Nephron (organoid): ENCODE measurements at regions not wholly inside any gene's neighbourhood (a gene's known extent, or its start where the extent isn't known, plus 50 kb on each side); places are given as distances from the start of the nearest gene placed in this dataset.
A peak's percentile ranks its signal among the peaks of the same experiment; 100 is the strongest.

Experiments
- H3K27ac Mint-ChIP-seq, 3 experiments: 2 replicates each; pipeline ENCODE4 v1.8.0; 2020; ENCODE audit warnings: mixed read lengths in 3 of 3, mild to moderate bottlenecking in 2 of 3, moderate library complexity in 1 of 3
- H3K27me3 Mint-ChIP-seq: 2 replicates; pipeline ENCODE4 v1.8.0; 2021; ENCODE audit warnings: low read depth, mild to moderate bottlenecking, moderate library complexity, mixed read lengths
- H3K36me3 Mint-ChIP-seq: 2 replicates; pipeline ENCODE4 v1.8.0; 2020; ENCODE audit warnings: low read depth, mixed read lengths
- H3K4me1 Mint-ChIP-seq: 2 replicates; pipeline ENCODE4 v1.8.0; 2020; ENCODE audit warnings: mixed read lengths
- H3K4me3 Mint-ChIP-seq, 3 experiments: 2 replicates each; pipeline ENCODE4 v1.8.0; 2020; ENCODE audit warnings: mild to moderate bottlenecking in 3 of 3, mixed read lengths in 3 of 3, moderate library complexity in 2 of 3
- H3K9me3 Mint-ChIP-seq: 2 replicates; pipeline ENCODE4 v1.8.0; 2020; ENCODE audit warnings: mixed read lengths
- TF ChIP-seq, protein P1 (sequence below), 3 experiments: fragments of 200-600 bp; sonication (generic); IDR thresholded peaks; one replicate each; pipeline ENCODE4 v1.5.0; 2021; ENCODE audit warnings: antibody characterized with exemption in 3 of 3; ENCODE audit not compliant: unreplicated experiment in 3 of 3

DNA sequence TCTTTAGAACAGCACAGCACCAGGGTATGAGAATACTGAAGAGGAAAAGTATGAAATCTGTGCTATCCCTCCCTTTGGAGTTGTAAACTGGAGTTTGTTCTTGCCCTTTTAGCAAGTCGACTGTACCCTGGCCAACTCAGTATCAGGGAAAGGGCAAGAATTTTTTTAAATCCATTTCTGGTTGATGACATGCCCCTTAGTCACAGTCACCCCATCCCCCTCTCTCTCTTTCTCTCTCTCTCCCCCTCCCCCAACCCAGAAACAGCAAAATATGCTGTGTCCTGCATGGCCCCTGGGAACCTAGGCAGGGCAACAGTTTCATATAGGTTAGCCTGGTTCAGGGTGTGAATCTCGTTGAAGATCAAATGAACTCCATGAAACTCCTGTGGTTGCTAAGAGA, 177.7 kb upstream of the ADO start:
- peaks cover 4% of the 10 kb centered on the region for H3K27me3 Mint-ChIP-seq
- no peak overlapping the region for H3K27ac Mint-ChIP-seq
- peaks cover 2% of the 10 kb centered on the region for H3K9me3 Mint-ChIP-seq
- TF ChIP-seq, protein P1, sequence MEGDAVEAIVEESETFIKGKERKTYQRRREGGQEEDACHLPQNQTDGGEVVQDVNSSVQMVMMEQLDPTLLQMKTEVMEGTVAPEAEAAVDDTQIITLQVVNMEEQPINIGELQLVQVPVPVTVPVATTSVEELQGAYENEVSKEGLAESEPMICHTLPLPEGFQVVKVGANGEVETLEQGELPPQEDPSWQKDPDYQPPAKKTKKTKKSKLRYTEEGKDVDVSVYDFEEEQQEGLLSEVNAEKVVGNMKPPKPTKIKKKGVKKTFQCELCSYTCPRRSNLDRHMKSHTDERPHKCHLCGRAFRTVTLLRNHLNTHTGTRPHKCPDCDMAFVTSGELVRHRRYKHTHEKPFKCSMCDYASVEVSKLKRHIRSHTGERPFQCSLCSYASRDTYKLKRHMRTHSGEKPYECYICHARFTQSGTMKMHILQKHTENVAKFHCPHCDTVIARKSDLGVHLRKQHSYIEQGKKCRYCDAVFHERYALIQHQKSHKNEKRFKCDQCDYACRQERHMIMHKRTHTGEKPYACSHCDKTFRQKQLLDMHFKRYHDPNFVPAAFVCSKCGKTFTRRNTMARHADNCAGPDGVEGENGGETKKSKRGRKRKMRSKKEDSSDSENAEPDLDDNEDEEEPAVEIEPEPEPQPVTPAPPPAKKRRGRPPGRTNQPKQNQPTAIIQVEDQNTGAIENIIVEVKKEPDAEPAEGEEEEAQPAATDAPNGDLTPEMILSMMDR (IDR thresholded peaks at IDR 0.05; ENCODE audit: unreplicated experiment in 3 of 3) = no peak
- H3K4me3 Mint-ChIP-seq = no peak overlapping the region
- H3K4me1 Mint-ChIP-seq = peaks cover 26% of the 10 kb centered on the region
- H3K36me3 Mint-ChIP-seq = no peaks in the 10 kb centered on the region

DNA sequence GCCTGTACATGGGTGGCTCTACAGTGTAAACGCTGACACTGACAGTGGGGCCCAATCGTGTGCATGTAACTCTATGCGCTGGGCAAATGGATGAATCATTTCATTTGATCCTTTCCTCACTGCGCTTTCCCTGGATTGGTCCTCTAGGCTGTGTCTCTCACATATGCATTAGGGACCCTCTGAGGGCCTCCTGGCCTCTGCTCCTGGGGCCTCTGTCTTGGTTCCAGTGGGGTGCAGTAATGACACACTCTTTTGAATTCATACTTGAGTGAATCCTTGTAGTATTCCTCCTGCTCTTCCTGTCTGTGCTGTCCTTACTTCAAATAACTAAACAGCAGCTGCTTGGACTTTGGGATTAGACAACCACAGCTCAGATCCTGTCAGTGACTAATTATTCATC, 176.5 kb upstream of the ADO start:
- Mint-ChIP-seq H3K36me3 (no peaks in the 10 kb centered on the region), H3K27me3 (no peaks in the 10 kb centered on the region), H3K4me1 (peaks cover 32% of the 10 kb centered on the region), H3K4me3 (no peak overlapping the region), H3K9me3 (peaks cover 2% of the 10 kb centered on the region), H3K27ac (peak overlapping the region in 2 of 3 experiments; percentile 29 to 75)
- TF ChIP-seq, protein P1 (IDR thresholded peaks at IDR 0.05; ENCODE audit: unreplicated experiment in 3 of 3) = no peak

DNA sequence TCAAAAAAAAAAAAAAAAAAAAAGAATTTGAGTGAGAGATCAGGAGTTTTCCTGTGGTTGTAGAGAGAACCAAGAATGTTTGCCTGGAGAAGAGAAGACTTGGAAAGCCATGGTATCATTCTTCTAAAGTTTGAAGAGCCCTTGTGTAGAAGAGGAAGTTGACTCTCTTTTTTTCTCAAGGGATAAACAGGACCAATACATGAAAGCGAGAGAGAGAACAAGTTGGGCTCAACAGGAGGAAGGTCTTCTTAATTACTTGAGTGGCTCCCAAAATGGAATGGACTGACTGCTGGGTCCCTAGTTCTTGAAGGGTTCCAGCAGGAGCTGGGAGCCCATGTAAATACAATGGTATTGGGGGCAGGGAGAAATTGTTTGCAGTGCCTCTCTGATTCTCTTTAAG, 173.3 kb upstream of the ADO start:
- Mint-ChIP-seq H3K4me3 (no peak overlapping the region), H3K9me3 (peaks cover 2% of the 10 kb centered on the region), H3K27me3 (no peaks in the 10 kb centered on the region), H3K4me1 (peaks cover 24% of the 10 kb centered on the region), H3K27ac (no peak overlapping the region), H3K36me3 (no peaks in the 10 kb centered on the region)
- TF ChIP-seq, protein P1 (IDR thresholded peaks at IDR 0.05; ENCODE audit: unreplicated experiment in 3 of 3) = no peak

DNA sequence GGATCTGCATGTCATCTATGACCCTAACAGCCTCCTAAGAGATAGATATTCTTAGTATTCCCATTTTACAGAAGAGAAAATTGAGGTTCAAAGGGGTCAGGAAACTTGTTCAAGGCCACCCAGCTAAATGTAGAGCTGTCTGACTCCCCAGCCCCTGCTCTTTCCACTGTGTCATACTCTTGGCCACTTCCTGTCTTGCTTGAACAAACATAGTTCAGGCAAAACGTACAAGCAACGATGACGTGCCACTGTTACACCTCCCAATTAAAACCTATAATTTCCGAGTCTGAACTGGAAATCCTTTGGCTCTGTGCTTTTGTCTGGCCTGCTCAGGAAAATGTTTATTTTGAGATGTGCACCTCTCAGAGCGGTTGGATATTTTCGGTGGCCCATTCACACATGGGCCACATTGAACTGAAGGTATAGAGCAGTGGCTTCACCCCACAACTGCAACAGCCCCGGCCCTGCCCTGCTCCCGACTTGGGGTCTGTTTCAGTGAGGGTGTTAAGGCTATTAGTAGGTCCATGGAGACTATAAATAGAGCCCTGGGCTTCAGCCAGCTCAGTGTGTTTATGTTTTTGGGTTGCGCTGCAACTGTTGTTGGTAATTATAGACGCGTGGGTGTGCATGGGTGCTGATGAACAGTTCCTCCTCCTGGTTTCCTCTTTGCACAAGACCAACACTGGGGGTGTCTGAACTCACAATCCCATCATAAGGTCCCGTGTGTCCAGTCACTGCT, 172.3 kb upstream of the ADO start:
- no peak overlapping the region for H3K4me3 Mint-ChIP-seq
- TF ChIP-seq, protein P1 (IDR thresholded peaks at IDR 0.05; ENCODE audit: unreplicated experiment in 3 of 3) = no peak
- H3K27ac Mint-ChIP-seq = peak overlapping the region in 2 of 3 experiments; percentile 33 to 63

DNA sequence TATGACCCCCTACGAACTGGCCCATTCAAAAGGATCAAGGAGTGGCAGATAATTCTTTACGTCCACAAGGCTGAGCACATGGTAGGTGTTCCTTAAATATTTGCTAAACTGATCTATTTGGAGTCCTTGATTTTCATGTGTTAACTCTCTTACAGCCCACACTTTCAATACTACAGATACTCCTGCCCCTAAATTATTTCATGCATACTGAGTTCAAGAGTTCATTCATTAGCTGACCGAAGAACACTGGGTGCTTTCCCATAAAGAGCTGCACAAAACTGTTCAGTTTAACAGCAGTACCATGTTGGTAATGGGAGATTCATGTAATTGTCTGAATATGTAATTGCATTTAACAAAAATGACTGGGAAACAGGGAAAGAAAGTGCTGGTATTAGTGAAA, 170.5 kb upstream of the ADO start:
- peaks cover 6% of the 10 kb centered on the region for H3K4me1 Mint-ChIP-seq
- no peak overlapping the region for H3K27ac Mint-ChIP-seq
- no peaks in the 10 kb centered on the region for H3K27me3 Mint-ChIP-seq
- peaks cover 2% of the 10 kb centered on the region for H3K9me3 Mint-ChIP-seq
- H3K36me3 Mint-ChIP-seq = no peaks in the 10 kb centered on the region
- H3K4me3 Mint-ChIP-seq = no peak overlapping the region
- TF ChIP-seq, protein P1 (IDR thresholded peaks at IDR 0.05; ENCODE audit: unreplicated experiment in 3 of 3) = no peak

More for the DNA sequence above, 172.3 kb upstream of the ADO start:
- H3K27me3 Mint-ChIP-seq = no peaks in the 10 kb centered on the region
- H3K4me1 Mint-ChIP-seq = peaks cover 19% of the 10 kb centered on the region
- H3K36me3 Mint-ChIP-seq = no peaks in the 10 kb centered on the region
- H3K9me3 Mint-ChIP-seq = peaks cover 2% of the 10 kb centered on the region

DNA sequence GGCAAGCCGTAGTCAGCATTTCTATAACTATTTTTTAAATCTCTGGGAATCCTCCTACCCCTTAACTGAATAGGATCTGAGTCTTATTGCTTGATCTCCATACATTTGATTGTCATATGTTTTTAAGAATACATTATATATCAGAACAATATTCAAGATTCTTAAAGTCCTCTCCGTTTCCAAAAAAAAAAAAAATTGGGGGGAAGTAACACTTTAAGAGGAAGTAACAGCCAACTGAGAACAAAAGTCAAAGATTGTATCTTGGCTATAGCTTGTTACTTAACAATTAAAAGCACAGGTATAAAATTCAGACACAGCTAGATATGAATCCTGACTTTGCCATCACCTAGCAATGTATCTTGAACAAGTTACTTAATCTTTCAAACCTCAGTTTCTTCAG, 169.9 kb upstream of the ADO start:
- Mint-ChIP-seq H3K27ac (no peak overlapping the region), H3K4me3 (no peak overlapping the region), H3K27me3 (no peaks in the 10 kb centered on the region), H3K36me3 (no peaks in the 10 kb centered on the region), H3K9me3 (peaks cover 2% of the 10 kb centered on the region), H3K4me1 (peaks cover 6% of the 10 kb centered on the region)
- TF ChIP-seq, protein P1 (IDR thresholded peaks at IDR 0.05; ENCODE audit: unreplicated experiment in 3 of 3) = no peak
